ENCODE measurements at regions not wholly inside any gene's neighbourhood (a gene's known extent, or its start where the extent isn't known, plus 50 kb on each side); places are given as distances from the start of the nearest gene placed in this dataset.

GRCh38 chr11:70915158-70915985, 337.0 kb downstream of the SHANK2 start:
- no peak for DNase-seq

GRCh38 chr11:70916351-70916750, 336.0 kb downstream of the SHANK2 start:
- DNase-seq = no peak

- no peak for DNase-seq
Observed at GRCh38 chr11:70918242-70918641, 334.1 kb downstream of the SHANK2 start.

- DNase-seq = no peak
Observed at GRCh38 chr11:70921804-70922203, 330.6 kb downstream of the SHANK2 start.

- DNase-seq = no peak
Observed at GRCh38 chr11:70924108-70924507, 328.3 kb downstream of the SHANK2 start.

- DNase-seq = no peak
Observed at GRCh38 chr11:70925238-70925637, 327.1 kb downstream of the SHANK2 start.

GRCh38 chr11:70926543-70927201, 325.7 kb downstream of the SHANK2 start:
- no peak for DNase-seq

- DNase-seq = no peak
Observed at GRCh38 chr11:70928854-70929598, 323.4 kb downstream of the SHANK2 start.

- DNase-seq = no peak
Observed at GRCh38 chr11:70930215-70930614, 322.2 kb downstream of the SHANK2 start.

- DNase-seq = no peak
Observed at GRCh38 chr11:70931430-70931829, 320.9 kb downstream of the SHANK2 start.

GRCh38 chr11:70933981-70934583, 318.3 kb downstream of the SHANK2 start:
- DNase-seq = no peak

GRCh38 chr11:70935006-70935768, 317.2 kb downstream of the SHANK2 start:
- no peak for DNase-seq

GRCh38 chr11:70942593-70942992, 309.8 kb downstream of the SHANK2 start:
- DNase-seq = no peak

- no peak for DNase-seq
Observed at GRCh38 chr11:70944141-70944540, 308.2 kb downstream of the SHANK2 start.

GRCh38 chr11:70944636-70945035, 307.7 kb downstream of the SHANK2 start:
- DNase-seq = no peak

- DNase-seq = no peak
Observed at GRCh38 chr11:70948398-70948797, 304.0 kb downstream of the SHANK2 start.

- DNase-seq = no peak
Observed at GRCh38 chr11:70948855-70949531, 303.4 kb downstream of the SHANK2 start.

- no peak for DNase-seq
Observed at GRCh38 chr11:70951139-70951804, 301.1 kb downstream of the SHANK2 start.

GRCh38 chr11:70952191-70952590, 300.2 kb downstream of the SHANK2 start:
- DNase-seq = no peak

GRCh38 chr11:70953720-70954119, 298.7 kb downstream of the SHANK2 start:
- DNase-seq = no peak

- no peak for DNase-seq
Observed at GRCh38 chr11:70954471-70954870, 297.9 kb downstream of the SHANK2 start.

Measured in CD4-positive, alpha-beta T cell treated with Interferon alpha-2 for 1 hour (primary cell).